Mucosa of gallbladder (tissue), 1 donor: ENCODE measurements at regions not wholly inside any gene's neighbourhood (a gene's known extent, or its start where the extent isn't known, plus 50 kb on each side); places are given as distances from the start of the nearest gene placed in this dataset.
A peak's percentile ranks its signal among the peaks of the same experiment; 100 is the strongest.

Experiments
- DNase-seq: peaks from one replicate; pipeline ENCODE4 v3.0.0-alpha.2; 2020; ENCODE audit warnings: low spot score
- donor health status: DM: no; HTN: no; CAD: no.

- no peak for DNase-seq
Observed at GRCh38 chr15:61633951-61634350, 404.8 kb upstream of the RORA start.

GRCh38 chr15:61629269-61629668 lies 400.2 kb upstream of the RORA start:
- no peak for DNase-seq

DNA sequence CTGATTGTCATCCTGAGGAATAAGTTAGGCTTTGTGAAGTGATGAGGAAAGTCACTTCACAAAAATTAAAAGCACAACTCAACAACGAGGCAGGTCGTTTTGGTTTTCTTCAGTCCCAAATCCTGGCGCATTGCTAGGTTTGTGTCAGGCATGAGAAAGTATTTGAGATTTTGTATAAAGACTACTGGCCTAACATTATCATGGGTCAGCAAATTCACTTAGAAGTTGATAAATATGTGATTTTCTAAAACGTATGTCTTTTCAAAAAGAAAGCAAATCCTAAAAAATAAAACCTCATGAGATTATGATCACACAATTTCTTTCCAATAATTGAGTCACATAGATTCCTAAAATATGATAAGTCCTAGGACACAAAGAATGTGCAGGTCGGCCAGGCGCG lies 395.8 kb upstream of the RORA start:
- no peak for DNase-seq

DNA sequence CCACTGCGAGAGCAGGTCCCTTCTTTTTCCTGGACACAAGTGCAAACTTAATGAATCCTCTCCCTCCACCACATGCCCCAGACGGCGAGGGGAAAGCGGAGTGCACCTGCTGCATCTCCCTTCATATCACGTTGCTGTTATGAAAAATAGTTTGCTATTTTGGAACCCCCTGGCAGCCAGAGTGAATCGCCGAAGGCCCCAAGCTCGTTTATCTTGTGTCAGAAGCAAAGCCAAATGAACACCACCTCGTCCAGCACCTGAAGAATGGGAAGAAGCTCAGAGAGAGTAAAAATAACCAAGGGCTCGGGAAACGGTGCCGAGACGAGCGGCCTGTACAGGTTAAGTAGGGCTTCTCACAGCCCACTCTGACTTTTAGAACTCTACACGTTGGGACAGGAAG lies 394.6 kb upstream of the RORA start:
- DNase-seq: no peak

DNA sequence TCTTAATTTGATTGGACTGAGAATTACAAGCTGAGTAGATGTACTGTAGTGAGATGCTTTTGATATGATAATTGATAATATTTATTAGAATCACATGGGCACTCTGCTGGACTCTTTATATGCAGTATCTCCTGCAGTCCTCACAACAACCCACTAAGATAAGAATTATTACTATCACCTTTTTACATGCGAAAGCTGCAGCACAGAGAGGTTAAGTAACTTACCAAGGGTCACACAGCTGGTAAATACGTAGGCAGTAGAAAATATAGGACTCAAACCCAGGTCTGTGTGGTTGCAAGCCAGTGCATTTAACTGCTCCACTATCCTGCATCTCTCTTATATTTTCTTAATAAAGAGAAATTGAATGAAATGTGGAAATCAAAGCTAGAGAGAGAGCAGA lies 392.8 kb upstream of the RORA start:
- DNase-seq: no peak

DNA sequence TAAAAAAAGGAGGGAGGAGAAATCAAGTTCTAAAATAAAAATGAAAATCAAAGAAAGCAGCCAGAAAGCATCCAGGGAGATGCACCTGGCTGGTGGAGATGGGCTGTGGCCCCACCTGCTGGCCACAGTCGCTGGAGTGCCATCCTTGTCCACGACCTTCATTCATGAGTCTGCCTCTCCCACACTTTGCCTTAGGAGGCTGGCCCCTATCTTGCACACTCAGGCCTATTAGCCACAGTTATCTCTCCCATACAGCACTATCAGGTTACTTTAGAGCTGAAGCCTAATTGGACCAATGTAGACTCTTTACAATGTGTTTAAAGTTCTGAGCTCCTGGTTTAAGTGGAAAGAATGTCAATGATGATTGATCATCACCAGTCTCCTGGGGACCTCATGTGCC lies 392.0 kb upstream of the RORA start:
- peak; percentile 22 for DNase-seq

GRCh38 chr15:61620151-61620550 lies 391.0 kb upstream of the RORA start:
- no peak for DNase-seq

GRCh38 chr15:61613729-61614128 lies 384.6 kb upstream of the RORA start:
- no peak for DNase-seq

GRCh38 chr15:61613138-61613537 lies 384.0 kb upstream of the RORA start:
- DNase-seq: no peak

GRCh38 chr15:61612111-61612510 lies 383.0 kb upstream of the RORA start:
- no peak for DNase-seq

DNA sequence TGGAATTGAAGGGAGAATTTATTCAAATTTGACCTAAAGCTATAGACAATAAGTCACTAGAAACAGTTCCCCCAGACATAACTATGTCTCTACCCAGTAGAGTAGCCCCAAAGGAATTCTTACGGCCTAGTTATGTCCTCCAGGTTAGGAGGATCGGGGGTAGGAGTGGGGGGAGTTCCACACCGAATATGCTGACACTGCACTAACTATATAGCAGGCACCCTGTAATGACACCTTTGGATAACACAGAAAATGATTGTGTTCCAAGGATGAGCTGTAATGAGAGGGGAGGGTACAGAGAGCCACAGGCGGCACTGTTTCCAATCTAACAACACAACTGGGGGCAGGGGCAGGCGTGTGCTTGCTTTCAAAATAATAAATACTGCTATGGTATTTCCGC lies 376.2 kb upstream of the RORA start:
- no peak for DNase-seq

DNA sequence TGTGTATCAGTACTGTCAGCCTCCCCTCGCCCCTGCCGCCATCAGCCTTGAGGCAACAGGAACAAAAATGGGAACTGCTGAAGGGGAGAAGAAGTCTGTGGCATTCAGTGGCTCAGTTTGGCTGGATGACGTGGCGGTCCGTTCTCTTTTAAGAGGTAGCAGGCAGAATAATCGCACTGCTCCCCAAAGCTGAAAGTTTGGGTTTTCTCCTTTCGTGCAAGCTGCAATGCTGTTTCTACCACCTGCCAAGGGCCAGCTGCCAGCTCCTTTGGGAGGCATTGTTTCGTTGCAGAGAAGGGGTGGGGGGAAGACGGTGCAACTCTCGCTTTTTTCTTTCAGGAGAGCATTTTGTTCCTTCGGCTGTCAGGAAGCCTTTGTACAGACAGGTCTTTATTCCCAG lies 369.6 kb upstream of the RORA start:
- no peak for DNase-seq

DNA sequence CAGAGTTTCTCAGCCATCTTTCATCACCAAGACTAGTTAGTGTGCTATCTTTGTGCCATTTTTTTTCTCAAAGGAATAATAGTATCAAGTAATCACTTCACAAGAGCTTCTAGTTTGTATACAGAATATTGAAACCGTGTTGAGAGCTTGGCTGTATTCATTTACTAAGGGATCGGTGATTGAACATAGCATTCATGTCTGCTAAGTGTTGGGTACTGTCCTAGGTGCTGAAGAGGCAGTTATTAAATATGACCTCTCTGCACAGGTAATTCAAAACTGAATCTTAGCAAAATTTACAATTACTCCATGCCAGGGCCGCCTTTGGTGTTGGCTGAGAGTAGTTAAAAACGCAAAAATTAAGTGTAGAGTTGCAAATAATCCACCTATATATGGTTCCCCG lies 355.3 kb upstream of the RORA start:
- no peak for DNase-seq

DNA sequence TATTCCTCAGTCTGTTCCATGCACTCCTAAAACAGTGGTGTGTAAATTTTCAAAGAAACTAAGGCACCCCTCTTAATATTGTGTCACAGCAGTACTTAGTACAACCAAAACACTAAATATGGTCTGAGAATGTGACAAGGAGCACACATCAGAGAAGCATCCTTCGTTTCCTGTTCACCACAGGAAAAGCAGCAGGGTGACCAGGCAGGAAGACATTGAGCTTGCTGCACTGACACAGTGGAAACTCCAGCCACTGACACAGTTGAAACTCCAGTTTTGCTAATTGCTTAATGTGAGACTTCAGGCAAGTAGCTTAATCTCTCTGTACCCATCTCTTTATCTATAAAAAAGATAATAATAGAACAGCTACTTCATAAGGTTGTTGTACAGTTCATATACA lies 353.0 kb upstream of the RORA start:
- DNase-seq: no peak

DNA sequence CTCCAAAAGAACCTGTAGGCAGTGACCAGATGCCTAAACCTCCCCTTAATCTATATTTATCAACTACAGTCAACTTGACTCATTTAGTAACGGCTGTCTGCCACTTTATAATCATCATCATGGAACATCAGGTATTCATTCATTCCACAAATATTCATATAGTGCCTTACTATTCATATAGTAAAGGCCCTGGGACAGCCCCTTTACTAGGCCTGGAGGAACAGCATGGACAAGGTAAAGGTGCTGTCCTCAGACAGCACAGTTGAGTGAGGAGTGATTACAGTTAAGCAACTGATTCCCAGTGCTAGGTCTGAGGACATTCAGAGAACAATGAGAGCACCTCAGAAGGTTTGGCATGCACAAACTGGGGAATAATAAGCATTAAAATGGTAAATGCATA lies 346.5 kb upstream of the RORA start:
- DNase-seq: no peak

- DNase-seq: no peak
Observed at GRCh38 chr15:61571026-61571425, 341.9 kb upstream of the RORA start.

- DNase-seq: no peak
Observed at GRCh38 chr15:61564785-61565184, 335.7 kb upstream of the RORA start.

GRCh38 chr15:61558172-61559136 lies 329.4 kb upstream of the RORA start:
- DNase-seq: peak; percentile 12

DNA sequence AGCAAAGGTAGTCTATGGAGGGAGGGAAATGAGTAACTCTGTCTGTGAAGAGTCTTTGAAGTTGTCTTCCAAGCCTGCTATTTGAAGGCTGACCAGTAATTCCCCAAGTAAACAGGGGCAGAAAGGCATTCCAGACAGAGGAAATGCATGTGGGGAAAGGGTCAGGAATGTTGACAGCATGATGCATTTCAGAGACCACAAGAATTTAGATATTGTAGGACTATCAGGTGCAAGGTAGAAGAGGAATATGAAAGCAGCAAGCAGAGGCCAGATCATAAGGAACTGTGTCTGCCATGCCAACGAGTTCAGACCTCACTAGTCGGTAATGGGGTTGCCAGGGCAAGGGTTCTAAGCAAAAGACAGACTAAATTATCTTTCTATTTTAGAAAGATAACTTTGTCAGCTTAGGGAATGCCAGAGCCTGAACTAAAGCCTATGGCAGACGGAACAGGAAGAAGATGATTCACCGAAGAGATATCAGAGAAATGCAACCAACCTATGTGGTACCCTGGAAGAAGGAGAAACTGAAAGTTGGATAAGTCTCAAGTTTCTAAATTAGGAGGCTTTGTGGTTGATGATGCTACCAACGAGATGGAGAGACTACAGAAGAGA lies 327.0 kb upstream of the RORA start:
- no peak for DNase-seq

GRCh38 chr15:61549727-61550126 lies 320.6 kb upstream of the RORA start:
- no peak for DNase-seq

DNA sequence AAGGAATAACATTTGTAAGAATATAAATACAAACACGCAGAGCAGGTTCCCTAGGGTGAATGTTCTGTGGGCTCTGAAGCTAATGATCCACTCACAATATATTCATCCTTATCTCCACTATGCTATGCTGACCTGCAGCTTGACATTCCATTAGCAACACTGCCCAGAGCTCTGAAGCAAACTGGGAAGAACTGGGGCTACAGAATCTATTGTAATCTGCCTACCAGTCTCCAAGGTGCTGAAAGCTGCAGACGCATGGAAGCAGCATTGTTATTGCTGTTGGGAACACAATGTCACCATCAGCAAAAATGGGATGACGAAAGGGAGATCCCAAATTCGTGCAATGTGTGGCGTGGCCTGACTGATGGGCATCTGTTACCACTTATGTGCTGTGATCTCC lies 316.7 kb upstream of the RORA start:
- no peak for DNase-seq

- no peak for DNase-seq
Observed at GRCh38 chr15:61541516-61541915, 312.4 kb upstream of the RORA start.

- DNase-seq: no peak
Observed at GRCh38 chr15:61537337-61537736, 308.2 kb upstream of the RORA start.
